ENCODE measurements at regions not wholly inside any gene's neighbourhood (a gene's known extent, or its start where the extent isn't known, plus 50 kb on each side); places are given as distances from the start of the nearest gene placed in this dataset.
"Not testable (repeated sequence)": the region's sequence is repeated elsewhere in the genome, so short reads cannot be mapped to it uniquely, and the experiment has no call there.

DNA sequence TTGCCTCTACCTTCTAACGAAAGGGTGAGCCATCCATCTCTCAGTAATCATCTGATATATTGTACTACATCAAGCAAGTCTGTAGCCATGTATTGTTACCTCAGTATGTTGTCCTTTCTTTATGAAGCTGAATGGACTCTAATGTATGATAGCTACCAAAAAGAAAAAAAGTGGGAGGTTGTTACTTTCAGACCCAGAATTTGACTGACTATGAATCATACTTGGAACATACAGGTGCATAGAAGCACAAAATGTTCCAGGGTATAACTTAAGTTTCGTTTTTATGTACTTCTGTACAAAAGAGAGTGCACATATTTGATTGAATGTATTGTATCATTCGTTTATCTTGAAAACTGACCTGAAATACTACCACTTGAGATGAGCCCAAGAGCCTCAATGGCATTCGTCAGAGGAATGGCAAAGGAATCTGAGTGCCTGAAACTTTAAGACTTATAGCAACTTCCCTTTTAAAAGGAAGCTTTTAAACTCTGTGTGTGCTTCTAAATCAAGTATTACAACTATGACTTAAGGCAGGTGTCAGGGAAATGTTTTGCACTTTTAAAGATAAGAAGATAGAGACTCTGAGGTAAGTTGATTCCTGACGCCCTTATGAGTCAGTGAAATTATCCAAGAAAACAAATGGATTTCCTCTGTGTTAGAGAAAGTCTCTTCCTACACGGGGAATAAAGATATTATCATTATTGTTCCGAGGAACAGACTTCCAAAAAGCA, 951.5 kb downstream of the GALC start:
- DNase-seq, result no peak

DNA sequence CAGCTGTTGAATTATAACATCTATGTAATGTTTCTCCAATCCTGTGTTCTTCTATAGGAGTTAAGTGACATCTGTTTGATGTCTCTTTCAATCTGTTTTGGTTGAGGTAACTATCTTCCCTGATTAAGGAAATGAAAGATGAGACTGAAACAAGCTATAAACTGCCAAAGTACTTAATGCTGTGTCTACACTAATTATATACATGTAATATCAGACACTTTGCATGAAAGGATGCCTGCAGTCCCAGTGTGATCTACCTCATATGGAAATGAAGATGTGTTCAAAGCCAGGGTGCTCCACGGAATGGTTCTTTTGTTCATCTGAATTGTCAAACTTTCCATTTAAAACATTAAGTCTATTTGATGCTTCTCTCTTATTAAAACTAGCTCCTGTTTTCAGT, 958.3 kb downstream of the GALC start:
- DNase-seq, result no peak

DNA sequence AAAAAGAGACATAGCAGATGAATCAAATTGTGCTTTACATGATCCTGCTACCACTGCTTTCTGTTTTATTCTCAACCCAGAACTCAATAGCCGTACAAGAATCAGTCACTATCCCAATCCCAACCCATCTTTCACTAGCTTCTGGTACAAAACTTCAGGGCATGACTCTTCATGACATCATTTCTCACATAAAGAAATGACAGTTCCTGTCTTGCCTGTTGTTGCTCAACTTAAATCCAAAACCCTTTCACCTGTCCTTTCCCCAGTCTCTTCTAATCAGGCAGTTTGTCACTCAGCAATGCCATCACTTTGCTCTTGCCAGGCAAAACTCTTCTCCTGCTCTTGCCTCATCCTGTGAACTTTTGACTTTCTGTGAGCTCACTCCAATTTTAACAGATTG, 962.8 kb downstream of the GALC start:
- DNase-seq, result no peak

DNA sequence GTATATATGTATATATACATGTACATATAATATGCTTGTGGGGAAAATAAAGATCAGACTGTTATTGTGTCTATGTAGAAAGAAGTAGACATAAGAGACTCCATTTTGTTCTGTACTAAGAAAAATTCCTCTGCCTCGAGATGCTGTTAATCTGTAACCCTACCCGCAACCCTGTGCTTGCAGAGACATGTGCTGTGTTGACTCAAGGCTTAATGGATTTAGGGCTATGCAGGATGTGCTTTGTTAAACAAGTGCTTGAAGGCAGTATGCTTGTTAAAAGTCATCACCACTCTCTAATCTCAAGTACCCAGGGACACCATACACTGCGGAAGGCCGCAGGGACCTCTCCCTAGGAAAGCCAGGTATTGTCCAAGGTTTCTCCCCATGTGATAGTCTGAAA, 972.9 kb downstream of the GALC start:
- DNase-seq, result not testable (repeated sequence)

DNA sequence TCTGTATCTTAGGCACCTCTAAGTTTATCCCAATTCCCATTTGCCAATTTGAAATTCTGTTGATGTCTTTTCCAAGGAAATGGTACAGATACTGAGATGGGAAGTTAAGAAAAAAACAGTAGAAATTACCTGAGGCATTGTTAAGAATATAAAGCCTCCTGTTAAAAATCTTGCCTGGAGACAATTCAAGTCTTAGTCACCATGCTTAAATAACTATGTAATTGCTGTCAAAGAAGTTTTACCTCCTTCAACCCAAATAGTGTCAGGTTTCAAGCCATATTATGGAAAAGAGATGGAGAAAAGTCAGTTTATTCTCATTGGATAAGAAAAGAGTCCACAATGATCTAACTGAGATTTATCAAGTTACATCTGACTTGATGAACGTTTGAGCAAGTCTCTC, 974.7 kb downstream of the GALC start:
- DNase-seq, result no peak

DNA sequence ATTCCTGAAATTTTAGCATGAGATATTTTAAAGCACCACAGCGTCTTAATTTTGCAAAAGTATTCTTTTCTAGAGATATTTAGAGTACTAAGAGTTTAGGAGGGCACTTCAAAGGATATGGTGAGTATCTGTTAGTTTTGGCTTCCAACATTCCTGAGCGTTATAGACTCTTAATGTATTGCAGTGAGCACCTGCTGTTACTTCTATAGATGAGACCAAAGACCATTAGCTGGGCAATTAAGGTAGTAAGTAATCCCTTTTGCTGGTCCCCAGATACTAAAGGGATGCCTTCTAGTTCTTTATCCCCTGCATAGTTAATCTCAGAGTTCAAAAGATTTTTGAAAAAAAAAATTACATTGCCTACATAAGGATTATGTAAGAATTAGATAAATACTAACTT, 975.6 kb downstream of the GALC start:
- no peak for DNase-seq

DNA sequence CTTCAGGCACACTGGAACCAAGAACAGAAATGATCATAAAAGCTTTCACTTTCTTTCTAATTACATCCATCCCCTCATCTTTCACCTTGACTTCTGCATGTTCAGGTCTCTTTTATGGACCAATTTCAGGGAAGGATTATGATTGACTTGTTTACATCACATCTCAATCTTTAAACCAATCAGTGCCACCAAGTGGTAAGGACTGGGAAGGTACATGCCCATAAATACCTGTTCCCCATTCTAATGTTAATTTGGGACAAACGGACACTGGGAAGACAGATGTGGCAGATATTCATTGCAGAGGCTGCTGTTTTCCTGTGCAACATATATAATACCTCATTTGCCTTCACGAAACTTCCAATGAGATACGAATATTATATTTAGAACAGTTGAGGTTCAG, 978.1 kb downstream of the GALC start:
- DNase-seq, result no peak

DNA sequence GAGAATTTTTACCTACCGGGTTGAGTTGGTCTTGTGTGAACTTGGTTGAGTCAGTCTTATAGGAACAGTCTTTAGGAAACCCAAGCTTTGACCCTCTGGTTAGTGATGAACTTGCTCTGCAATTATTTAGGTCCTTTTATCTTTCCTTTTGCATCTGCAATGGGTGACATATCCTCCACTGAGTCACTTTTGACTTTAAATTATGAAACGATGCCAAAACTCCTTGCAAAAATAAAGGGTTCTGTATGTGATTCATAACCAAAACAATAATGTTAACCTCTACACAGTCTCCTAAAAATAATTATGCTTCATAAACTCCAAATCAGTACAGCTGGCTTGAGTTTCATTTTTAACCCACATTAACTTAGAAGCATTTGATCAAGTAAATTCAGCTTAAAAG, 979.4 kb downstream of the GALC start:
- DNase-seq, result no peak

DNA sequence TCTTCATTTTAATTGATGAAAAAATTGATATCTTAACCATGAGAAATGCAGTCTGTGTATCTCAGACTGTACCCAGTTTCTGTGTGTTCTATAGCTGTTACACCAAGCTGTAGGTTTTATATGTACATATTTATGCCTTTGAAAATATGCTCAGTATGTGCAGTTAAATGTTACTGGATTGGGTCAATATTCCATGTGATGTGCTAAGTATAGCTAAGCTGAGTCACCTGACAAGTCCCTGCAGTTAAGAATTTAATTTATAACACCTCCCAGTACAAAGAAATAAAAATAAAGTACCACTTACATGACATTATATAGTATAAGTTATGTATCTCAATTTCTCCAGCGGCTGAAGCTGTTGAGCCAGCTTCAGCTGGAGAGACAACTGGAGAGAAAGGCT, 984.0 kb downstream of the GALC start:
- DNase-seq, result no peak

DNA sequence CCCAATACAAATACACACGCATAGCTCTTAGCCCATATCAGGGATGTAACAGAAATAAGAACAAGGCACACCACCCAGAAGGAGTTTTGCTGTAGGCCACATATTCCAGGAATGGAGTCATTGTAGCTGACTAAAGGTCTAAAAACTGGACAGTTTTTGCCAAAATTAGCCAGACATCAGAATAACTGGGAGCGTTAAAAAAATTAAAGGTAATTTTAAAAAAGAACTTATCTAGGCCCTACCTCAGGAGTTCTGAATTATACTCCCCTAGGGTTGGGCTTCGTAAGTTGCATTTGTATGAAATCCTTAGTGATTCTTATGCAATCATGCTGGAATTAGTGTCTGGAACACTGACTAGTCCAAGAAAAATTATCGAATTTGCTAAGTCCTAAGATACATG, 987.7 kb downstream of the GALC start:
- DNase-seq, result no peak

DNA sequence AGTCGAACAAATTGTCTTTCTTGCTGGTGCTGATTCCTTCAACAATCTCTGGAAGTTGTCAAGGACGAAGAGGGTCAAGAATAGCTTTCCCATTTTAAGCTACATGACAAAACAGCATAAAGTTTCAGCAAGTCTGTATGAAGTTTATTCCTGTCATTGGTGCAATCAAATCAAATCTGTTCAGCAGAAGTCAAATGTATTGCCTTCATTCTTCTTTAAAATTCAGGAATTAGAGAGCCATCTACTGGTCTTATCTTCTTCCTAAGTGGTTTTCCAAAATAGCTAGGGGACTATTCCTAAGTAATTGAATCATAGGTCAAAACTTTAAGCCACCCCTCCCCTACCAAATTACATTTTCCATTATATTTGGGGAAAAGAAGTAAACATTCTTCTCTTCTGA, 990.2 kb downstream of the GALC start:
- DNase-seq, result no peak

DNA sequence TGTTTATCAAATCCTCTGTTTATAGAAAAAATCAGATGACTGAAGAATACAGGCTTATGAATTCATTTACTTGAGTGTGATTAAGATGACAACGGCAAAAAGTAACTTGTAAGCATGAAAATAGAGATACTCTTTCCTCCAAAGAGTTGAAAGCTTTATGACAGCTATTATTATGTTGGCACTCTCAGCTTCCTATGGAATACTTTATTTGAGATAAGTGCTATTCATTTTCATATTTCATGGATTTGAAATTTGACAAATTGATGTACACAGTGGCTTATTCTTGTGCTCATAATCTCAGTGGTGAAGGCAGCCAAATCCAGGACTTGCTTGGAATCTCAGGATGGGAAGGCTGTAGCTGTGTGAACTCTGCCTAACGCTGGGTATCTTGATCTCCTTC, 991.6 kb downstream of the GALC start:
- DNase-seq, result peak; percentile 1

DNA sequence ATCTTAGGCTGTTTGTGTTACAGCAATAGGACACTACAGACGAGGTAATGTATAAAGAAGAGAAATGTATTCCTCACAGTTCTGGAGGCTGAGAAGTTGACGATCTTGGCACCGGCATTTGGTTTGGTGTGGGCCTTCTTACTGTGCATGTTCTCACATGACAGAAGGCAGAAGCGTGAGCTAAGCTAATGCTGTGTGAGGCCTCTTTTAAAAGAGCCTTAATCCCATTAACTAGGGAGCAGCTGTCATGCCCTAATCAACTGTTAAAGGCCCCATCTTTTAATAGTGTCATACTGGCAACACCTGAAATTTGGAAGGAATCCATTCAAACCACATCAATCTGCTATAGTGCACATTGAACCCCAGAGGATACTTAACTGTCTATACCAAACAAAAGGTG, 992.9 kb downstream of the GALC start:
- no peak for DNase-seq

DNA sequence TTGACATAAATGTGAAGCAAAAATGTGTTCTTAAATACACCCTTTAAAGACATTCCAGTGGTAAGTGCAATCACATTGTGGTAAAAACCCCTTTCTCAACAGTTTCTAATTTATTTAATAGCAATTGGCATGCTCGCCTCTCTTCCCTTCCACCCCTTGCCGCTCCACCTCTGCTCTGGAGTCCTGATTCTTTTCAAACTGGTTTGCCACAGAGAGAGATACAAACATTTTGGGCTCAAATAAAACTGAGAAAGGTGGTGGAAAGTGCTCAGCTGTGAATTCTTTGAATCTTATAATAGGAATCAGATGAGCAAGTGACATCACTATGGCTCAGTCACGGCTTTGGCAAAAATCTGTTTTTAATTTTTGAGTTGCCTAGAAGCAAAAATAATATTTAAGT, 993.9 kb downstream of the GALC start:
- DNase-seq, result no peak

DNA sequence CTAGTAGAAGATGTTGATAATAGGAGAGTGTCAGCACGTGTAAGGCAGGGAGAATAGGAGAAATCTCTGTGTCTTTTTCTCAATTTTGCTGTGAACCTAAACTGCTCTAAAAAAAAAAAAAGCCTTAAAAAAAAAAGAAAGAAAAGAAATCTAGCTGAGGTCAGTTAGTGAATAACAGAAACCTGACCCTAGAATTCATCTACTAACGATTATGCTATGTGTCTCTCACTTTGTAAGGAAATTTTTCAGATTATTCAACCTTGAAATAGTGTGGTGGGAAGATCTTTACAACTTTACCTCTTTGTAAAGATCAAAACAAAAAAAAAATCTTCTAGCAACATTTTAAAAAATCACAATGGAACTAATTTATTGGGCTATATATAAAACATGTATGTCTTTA, 995.7 kb downstream of the GALC start:
- no peak for DNase-seq

DNA sequence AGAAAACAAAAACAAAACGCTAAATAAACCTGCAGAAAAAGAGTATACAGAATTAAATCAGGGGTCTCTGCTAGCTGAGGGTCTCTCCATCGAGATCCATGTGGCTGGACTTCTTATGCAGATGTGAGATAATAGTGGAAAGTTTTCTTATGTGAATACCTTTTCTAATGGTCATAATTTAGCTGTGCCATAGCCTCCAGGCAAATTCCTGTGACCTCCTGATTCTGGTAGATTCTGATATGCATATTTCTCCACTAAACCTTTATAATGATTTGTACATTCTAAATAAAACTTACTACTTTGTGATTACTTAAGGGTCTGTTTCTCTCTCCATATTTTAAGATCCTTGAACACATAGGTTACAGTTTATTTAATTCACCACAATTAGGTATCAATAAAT, 1002.6 kb downstream of the GALC start:
- no peak for DNase-seq

DNA sequence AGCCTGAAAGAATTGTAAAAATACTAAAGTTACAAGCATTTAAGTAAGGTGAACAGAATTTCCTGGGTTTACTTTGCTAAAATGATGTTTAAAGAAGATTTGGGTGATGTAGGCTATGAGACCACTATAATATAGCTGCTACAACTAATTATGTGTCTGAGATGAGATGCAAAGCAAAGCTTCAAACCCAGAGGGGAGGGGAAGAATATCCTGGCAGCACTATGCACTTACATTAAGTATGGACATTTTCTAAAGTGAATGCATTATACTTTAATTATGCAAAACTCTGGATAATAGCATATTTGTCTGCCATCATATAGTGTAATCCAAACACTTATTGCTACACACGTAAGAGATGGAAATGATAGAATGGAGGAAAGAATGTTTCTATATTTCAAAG, 1003.7 kb downstream of the GALC start:
- DNase-seq, result no peak

DNA sequence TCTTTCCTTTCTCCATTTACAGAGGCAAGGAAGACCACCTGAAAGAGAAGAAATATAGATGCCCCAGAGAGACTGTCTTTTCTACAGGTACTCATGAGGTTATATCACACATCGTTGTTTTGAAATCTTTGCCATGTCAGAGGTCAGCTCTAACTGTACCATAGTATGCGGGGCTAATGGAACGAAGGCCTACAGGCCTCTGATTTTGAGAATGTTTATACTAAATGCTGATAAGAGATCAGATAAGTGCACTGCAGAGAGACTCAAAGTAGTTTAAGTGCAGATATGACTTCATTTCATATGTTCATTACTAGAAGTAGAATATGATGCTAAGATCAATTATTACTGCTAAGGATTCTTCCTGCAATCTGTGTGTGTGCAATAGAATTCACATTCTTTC, 1005.0 kb downstream of the GALC start:
- no peak for DNase-seq

DNA sequence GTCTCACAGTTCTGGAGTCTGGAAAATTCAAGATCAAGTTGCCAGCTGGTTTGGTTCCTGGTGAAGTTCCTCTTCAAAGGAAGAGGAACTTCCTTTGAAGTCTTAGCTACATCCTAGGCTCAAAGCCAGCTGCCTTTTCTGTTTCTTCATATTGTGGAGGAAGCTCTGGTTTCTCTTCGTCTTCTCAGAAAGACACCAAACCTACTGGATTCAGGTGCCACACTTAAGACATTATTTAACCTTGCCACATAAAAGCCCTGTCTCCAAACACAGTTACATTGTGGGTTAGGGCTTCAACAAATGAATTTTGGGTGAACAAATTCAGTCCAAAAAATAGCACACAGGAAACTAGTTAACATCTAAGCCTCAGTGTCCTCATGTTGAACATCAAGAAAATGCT, 1019.8 kb downstream of the GALC start:
- DNase-seq, result no peak

DNA sequence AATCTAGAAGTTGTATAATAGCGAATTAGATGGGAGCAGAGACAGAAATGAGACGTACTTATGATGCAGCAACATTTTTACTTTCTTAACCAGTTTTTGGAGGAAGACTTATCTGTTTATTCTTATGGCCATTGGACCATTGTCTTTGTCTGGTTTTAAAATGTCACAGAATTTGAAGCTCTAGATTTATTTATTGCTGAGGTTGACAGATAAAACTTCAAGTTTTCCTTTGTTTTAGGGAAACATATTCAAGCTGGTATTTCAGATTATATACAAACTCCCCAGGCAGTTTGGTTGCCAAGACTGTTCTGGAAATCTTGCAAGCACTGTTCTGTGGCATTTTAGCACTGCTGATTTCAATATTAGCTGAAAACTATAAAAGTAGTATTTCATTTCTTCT, 1021.7 kb downstream of the GALC start:
- DNase-seq, result no peak

DNA sequence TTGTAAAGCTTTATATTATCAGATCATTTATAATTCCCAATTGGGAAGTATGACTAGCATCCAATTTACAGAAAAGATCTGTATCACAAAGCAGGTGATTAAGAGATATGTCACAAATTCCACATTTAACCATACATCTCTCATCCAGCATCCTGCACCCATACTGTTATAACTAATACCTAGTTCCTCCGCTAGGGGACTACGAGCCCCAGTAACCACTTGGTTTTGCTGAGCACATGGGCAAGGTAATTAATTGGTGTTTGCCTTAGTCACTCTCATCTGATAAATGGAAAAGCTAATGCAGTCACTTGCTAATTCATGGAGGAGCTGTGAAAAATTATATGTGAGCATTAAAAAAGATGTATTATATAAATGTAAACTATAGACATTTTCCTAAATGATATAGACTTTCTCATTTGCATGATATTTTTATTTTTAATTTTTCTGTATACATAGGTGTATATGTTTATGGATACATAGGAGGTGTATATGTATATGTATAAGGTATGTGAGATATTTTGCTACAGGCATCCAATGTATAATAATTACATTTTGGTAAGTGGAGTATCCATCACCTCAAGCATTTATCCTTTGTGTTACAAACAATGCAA, 1031.8 kb downstream of the GALC start:
- DNase-seq, result no peak

DNA sequence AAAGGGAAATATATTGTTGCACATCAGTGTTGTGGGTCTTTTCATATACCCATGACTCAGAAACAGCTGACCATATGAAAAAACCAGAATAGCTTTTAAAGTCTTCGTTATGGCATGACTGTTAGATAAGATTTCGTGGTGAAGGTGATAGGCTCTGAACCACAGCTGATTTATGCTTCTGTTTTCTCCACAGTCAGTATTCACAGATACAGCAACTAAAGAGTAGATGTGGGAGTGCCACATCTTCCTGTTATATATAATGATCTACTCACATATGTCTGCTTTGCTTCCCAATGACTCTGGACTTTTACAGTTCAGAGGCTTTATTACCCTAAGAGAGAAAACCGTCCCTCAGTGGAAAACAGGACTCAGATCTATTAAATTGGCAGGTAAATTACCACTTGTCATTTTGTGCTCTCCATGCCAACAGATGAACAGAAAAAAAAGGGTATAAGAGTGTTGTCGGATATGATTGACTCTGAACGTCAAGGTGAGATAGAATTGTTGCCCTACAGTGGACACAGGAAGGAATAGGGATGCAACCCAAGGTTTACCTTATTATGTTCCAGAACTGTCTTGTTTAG, 1037.1 kb downstream of the GALC start:
- DNase-seq, result no peak

DNA sequence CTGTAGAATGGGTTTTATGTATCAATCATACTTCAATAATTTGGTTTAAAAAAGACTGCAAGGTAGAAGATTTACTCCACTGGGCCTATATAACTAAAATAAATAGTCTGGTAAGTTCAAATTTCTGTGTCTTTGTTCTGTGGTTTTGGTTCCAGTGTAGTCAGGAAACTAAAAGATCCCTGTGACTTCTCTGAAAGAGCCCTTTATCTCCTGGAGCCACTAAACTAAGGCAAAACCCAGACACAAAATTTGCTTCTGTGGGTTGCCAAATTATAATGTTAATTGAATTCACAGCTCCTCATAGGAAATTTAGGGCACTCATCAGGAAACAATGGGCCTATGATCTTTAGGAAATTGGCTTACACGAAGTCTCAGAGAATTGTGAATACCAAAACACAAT, 1038.4 kb downstream of the GALC start:
- DNase-seq, result no peak

DNA sequence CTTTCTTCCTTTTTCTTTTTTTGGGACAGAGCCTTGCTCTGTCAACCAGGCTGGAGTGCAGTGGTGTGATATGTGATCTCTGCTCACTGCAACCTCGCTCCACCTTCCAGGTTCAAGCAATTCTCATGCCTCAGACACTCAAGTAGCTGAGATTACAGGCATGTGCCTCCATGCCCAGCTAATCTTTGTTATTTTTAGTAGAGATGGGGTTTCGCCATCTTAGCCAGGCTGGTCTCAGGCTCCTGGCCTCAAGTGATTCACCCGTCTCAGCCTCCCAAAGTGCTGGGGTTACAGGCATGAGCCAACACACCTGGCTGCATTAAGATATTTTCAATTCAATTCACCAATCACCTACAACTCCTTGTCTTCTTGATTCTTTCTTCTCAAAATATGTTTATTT, 1046.5 kb downstream of the GALC start:
- DNase-seq, result no peak

DNA sequence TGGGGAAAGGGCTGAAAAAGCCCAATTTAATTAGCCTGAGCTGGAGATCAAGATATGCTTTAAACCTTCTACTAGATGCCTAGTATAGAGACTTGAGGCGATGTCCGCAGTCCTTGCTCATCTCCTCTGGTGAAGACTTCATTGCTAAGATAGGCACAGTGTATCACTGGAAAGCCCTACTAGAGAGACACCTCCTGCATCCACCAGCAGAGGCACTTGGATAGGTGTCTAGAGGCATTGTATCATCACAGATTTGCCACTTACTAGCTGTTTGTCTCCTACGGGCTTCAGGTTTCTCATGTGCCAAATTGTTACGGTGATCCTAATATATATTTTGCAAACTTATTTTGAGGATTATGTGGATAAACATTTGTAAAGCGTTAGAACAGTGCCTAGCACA, 1048.5 kb downstream of the GALC start:
- no peak for DNase-seq
